Effector memory CD8-positive, alpha-beta T cell (primary cell): ENCODE measurements at regions not wholly inside any gene's neighbourhood (a gene's known extent, or its start where the extent isn't known, plus 50 kb on each side); places are given as distances from the start of the nearest gene placed in this dataset.

Experiments used
- ATAC-seq: fragments of 150-1000 bp; cut with Tn5 transposase; replicated peaks from 2 replicates; pipeline ENCODE4 v1.10.0; 2021; ENCODE audit warnings: mild to moderate bottlenecking, moderate library complexity
- DNase-seq, 3 experiments: peaks; one replicate each; pipeline ENCODE4 v3.0.0; 2021
- H3K27ac Mint-ChIP-seq, 2 donors: one replicate each; pipeline ENCODE4 v1.8.0; 2022; ENCODE audit warnings: mild to moderate bottlenecking in 2 of 2, mixed read lengths in 2 of 2, moderate library complexity in 2 of 2
- H3K27me3 Mint-ChIP-seq, 2 donors: one replicate each; pipeline ENCODE4 v1.8.0; 2022; ENCODE audit warnings: mixed read lengths in 2 of 2
- H3K36me3 Mint-ChIP-seq: one replicate; pipeline ENCODE4 v1.8.0; 2022; ENCODE audit warnings: mild to moderate bottlenecking, moderate library complexity, mixed read lengths; ENCODE audit not compliant: insufficient read depth
- H3K4me1 Mint-ChIP-seq, 2 donors: one replicate each; pipeline ENCODE4 v1.8.0; 2022; ENCODE audit warnings: low read depth in 2 of 2, mixed read lengths in 2 of 2
- H3K4me3 Mint-ChIP-seq, 2 donors: one replicate each; pipeline ENCODE4 v1.8.0; 2022; ENCODE audit warnings: mild to moderate bottlenecking in 2 of 2, mixed read lengths in 2 of 2, moderate library complexity in 2 of 2
- H3K9me3 Mint-ChIP-seq, 2 donors: one replicate each; pipeline ENCODE4 v1.8.0; 2022; ENCODE audit warnings: mixed read lengths in 2 of 2

DNA sequence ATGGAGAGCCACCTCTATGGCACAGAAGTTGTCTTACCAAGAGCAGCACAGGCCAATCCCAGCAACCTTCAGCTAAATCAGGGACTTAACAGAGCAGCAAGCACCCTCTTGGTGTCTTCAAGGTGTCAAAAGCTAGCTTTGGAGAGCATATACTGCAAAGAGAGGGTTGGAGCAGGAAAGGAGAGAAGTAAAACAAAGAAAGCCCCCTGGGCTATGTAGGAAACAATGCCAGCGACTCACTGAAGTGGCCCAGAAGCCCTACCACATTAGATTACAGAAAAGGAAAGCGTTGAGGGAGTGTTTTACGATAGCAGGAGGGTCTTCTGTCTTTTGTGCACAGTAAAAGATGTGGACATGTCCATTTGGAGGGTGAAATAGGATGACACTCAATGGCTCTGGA lies 233.4 kb downstream of the MREG start:
- H3K36me3 Mint-ChIP-seq, result no peaks in the 10 kb centered on the region
- peaks cover 16 to 19% of the 10 kb centered on the region in 2 donors for H3K27me3 Mint-ChIP-seq
- no peaks in the 10 kb centered on the region for H3K9me3 Mint-ChIP-seq
- no peak overlapping the region for H3K4me3 Mint-ChIP-seq
- no peak overlapping the region for H3K27ac Mint-ChIP-seq
- ATAC-seq, result no peak
- no peaks in the 10 kb centered on the region for H3K4me1 Mint-ChIP-seq
- DNase-seq, result no peak

DNA sequence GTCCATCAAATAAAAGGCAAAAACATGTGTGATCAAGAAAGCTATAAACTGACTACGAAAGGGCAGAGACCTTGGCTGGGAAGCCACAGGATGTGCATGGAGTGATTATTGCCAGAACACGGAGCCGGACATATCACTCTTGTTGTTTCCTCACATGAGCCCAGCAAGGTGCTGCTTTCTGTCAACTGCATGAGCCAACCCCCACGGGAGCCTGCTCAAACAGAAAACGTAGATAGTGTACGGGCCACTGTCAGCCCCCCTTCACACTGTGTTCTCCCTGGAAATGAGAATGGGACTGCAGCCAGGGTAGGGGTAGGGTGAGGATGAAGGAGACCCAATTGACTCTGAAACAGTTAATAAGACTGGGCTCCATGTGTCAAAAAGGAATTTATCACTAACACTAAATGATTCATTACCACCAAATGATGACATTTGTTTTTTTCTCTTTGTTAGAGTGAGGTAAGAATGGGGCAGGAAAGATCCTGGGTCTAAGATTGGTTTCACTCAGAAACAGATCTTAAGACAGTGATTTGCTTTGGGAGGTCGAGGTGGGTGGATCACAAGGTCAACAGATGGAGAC lies 235.8 kb downstream of the MREG start:
- peaks cover 18 to 31% of the 10 kb centered on the region in 2 donors for H3K27me3 Mint-ChIP-seq
- DNase-seq, result no peak

DNA sequence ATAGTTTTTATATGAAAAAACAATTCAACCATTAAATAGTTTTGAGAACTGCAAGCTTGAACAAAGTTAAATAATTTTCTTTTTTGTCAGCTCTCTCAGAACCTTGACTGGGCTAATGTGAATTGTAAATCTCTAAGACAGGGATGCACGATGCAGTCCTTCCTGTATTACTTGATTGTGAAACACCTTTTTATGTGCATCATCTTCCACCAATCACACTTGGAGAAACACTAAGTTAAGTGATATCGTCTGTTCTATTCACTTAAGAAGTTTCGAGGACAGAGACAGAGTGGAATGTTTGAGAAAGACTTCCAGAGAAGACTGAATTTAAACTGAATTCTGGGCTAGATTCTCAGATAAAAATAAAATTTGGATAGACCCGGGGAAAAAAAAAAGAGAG lies 238.2 kb downstream of the MREG start:
- no peaks in the 10 kb centered on the region for H3K4me1 Mint-ChIP-seq
- H3K9me3 Mint-ChIP-seq, result no peaks in the 10 kb centered on the region
- no peak overlapping the region for H3K27ac Mint-ChIP-seq
- ATAC-seq (no peak), DNase-seq (no peak)
- no peaks in the 10 kb centered on the region for H3K36me3 Mint-ChIP-seq
- peaks cover 18 to 31% of the 10 kb centered on the region in 2 donors for H3K27me3 Mint-ChIP-seq
- H3K4me3 Mint-ChIP-seq, result no peak overlapping the region

More for the DNA sequence above, 235.8 kb downstream of the MREG start:
- Mint-ChIP-seq H3K36me3 (no peaks in the 10 kb centered on the region), H3K27ac (no peak overlapping the region), H3K4me3 (no peak overlapping the region), H3K4me1 (no peaks in the 10 kb centered on the region), H3K9me3 (no peaks in the 10 kb centered on the region)
- no peak for ATAC-seq

GRCh38 chr2:215773728-215774127 lies 239.6 kb downstream of the MREG start:
- Mint-ChIP-seq H3K27ac (no peak overlapping the region), H3K36me3 (no peaks in the 10 kb centered on the region), H3K9me3 (no peaks in the 10 kb centered on the region), H3K27me3 (peaks cover 18 to 25% of the 10 kb centered on the region in 2 donors), H3K4me3 (no peak overlapping the region), H3K4me1 (no peaks in the 10 kb centered on the region)
- no peak for ATAC-seq
- DNase-seq, result no peak

DNA sequence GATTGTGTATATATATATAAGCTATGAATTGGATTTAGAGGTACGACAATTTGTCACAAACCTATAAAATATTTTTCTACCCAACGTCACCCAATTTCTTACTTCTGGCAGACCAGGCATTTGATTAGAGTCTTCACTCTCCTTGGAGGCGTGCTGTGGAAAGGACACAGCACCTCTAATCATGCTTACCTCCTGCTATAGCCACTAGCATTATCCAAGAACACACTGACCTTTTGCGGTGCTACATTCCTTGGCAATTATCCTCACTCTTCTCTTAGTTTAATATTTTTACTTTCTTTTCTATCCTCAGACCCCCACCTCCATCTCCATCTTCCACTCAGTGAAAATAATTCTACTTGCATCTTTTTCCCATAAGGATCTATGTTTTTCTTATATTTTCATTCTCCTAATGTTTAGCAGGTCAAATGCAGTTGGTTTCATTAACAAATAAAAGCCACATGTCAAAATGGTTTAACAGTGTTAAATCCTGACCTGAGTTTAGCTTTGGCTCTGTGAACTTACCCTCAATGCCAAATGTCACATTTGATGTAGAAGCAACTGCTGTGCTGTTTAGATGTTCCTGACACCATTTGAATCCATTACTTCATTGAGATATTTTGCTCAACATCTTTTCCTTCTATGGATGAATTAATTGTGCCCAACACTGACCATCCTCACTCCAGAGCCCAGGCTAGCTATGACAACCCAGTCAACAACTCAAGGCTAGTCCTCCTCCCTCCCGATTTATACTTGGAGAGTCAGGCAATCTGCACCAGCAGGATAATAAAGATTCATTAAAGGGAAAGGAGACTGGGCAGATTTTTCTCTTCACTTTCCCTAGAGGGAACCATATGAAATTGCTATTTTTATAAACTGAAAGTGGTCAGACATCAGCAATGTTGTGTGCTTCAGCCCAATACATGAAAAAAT lies 240.5 kb downstream of the MREG start:
- Mint-ChIP-seq H3K27ac (no peak overlapping the region), H3K27me3 (peaks cover 25 to 33% of the 10 kb centered on the region in 2 donors), H3K4me1 (no peaks in the 10 kb centered on the region), H3K9me3 (no peaks in the 10 kb centered on the region), H3K4me3 (no peak overlapping the region), H3K36me3 (no peaks in the 10 kb centered on the region)
- ATAC-seq (no peak), DNase-seq (no peak)

DNA sequence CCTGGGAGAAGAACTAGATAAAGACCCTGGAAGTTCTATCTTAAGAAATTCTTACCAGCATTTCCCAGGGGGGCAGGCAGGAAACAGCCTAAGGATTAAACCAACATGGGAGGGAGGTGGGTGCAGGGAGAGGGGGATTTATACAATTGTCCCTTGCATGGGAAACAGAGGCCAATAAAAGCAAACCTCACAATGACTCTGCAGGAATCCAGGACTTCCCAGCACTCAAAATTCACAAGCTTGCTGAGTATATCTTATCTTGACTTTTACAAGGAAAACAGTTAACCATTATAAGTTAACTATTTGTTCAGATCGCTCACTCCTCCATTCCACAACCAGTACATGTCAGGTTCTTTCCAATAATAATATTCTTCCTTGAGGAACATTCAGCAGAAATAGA lies 241.3 kb downstream of the MREG start:
- ATAC-seq (no peak), DNase-seq (no peak)
- Mint-ChIP-seq H3K27ac (no peak overlapping the region), H3K4me3 (no peak overlapping the region), H3K36me3 (no peaks in the 10 kb centered on the region), H3K9me3 (no peaks in the 10 kb centered on the region), H3K4me1 (no peaks in the 10 kb centered on the region), H3K27me3 (peaks cover 34 to 42% of the 10 kb centered on the region in 2 donors)

DNA sequence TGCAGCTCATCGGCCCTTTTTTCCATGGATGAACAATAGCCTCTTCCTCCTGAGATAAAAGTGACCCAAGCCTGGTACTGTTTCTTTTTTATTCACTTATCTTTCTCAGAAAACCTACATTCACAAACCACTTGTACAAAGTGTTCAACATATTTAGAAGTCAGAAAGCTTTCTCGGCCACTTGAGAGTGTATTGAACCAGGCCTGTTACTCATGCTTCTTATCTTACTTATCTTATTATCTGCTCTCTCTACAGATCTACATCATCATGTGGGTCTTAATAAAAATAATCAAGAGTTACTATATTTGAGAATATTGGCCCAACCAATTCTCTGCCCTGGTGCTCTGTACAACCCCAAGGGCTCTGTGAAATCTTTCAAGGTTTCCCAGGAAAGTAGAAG lies 242.1 kb downstream of the MREG start:
- Mint-ChIP-seq H3K4me1 (no peaks in the 10 kb centered on the region), H3K27ac (no peak overlapping the region), H3K9me3 (no peaks in the 10 kb centered on the region), H3K36me3 (no peaks in the 10 kb centered on the region), H3K27me3 (peaks cover 39 to 41% of the 10 kb centered on the region in 2 donors), H3K4me3 (no peak overlapping the region)
- ATAC-seq (no peak), DNase-seq (no peak)

DNA sequence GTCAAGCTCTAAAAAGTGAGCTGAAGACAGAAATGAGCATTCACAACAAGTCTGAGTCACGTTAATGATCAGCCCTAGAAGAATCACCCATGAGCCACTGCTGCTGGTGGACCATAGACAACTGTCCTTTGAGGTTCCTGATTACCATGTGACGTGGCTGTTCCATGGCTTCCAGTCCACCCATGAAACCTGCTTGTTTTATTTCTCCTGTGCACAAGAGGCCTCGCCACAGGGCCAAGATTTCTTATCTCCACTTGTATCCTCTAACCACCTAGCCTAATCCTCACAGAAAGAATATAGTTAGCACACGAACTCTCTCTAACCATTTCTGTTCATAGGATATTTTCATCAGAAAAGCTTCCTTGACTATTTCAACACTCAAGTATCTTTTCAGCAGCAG lies 242.7 kb downstream of the MREG start:
- H3K27ac Mint-ChIP-seq, result no peak overlapping the region
- DNase-seq (no peak), ATAC-seq (no peak)
- no peaks in the 10 kb centered on the region for H3K36me3 Mint-ChIP-seq
- no peaks in the 10 kb centered on the region for H3K4me1 Mint-ChIP-seq
- H3K9me3 Mint-ChIP-seq, result no peaks in the 10 kb centered on the region
- no peak overlapping the region for H3K4me3 Mint-ChIP-seq
- peaks cover 36 to 39% of the 10 kb centered on the region in 2 donors for H3K27me3 Mint-ChIP-seq

GRCh38 chr2:215769246-215769645 lies 244.1 kb downstream of the MREG start:
- ATAC-seq (no peak), DNase-seq (no peak)
- H3K4me3 Mint-ChIP-seq, result no peak overlapping the region
- H3K27me3 Mint-ChIP-seq, result peaks cover 29 to 36% of the 10 kb centered on the region in 2 donors
- H3K36me3 Mint-ChIP-seq, result no peaks in the 10 kb centered on the region
- H3K27ac Mint-ChIP-seq, result no peak overlapping the region
- H3K9me3 Mint-ChIP-seq, result no peaks in the 10 kb centered on the region
- H3K4me1 Mint-ChIP-seq, result no peaks in the 10 kb centered on the region

GRCh38 chr2:215767625-215768024 lies 245.7 kb downstream of the MREG start:
- Mint-ChIP-seq H3K9me3 (no peaks in the 10 kb centered on the region), H3K4me3 (no peak overlapping the region), H3K27me3 (peaks cover 18 to 36% of the 10 kb centered on the region in 2 donors), H3K4me1 (no peaks in the 10 kb centered on the region), H3K27ac (no peak overlapping the region), H3K36me3 (no peaks in the 10 kb centered on the region)
- DNase-seq (no peak), ATAC-seq (no peak)

- H3K4me1 Mint-ChIP-seq, result no peaks in the 10 kb centered on the region
- no peak overlapping the region for H3K4me3 Mint-ChIP-seq
- no peaks in the 10 kb centered on the region for H3K36me3 Mint-ChIP-seq
- no peak for DNase-seq
- no peaks in the 10 kb centered on the region for H3K9me3 Mint-ChIP-seq
- no peak overlapping the region for H3K27ac Mint-ChIP-seq
- peaks cover 18 to 36% of the 10 kb centered on the region in 2 donors for H3K27me3 Mint-ChIP-seq
- no peak for ATAC-seq
Measured at GRCh38 chr2:215765729-215766360, 247.5 kb downstream of the MREG start.

- peaks cover 18 to 36% of the 10 kb centered on the region in 2 donors for H3K27me3 Mint-ChIP-seq
- H3K9me3 Mint-ChIP-seq, result no peaks in the 10 kb centered on the region
- H3K27ac Mint-ChIP-seq, result no peak overlapping the region
- H3K36me3 Mint-ChIP-seq, result no peaks in the 10 kb centered on the region
- ATAC-seq (no peak), DNase-seq (no peak)
- H3K4me1 Mint-ChIP-seq, result no peaks in the 10 kb centered on the region
- H3K4me3 Mint-ChIP-seq, result no peak overlapping the region
Measured at GRCh38 chr2:215764441-215765048, 248.8 kb downstream of the MREG start.

DNA sequence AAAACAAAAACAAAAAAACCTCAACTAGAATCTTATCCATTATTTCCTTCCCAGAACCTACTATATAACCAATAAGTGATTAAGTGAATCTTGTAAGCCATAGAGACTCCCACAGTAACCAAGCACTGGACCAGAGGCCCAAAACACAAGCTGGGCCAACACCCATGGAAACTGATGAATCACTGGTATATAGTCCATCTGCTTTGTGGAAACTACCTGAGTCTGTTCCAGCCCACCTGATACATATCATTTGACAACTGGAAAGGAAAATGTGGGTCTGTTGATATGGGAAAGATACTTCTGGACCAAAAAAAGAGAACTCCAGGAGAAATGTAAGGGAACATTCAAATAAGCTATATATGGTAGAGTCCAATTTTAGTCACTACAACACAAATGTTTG lies 252.8 kb downstream of the MREG start:
- DNase-seq, result no peak
- Mint-ChIP-seq H3K36me3 (no peaks in the 10 kb centered on the region), H3K9me3 (no peaks in the 10 kb centered on the region), H3K27me3 (peaks cover 0 to 6% of the 10 kb centered on the region in 2 donors), H3K27ac (no peak overlapping the region), H3K4me1 (no peaks in the 10 kb centered on the region), H3K4me3 (no peak overlapping the region)
- no peak for ATAC-seq
